Transverse colon (tissue), 4 donors: ENCODE measurements at regions not wholly inside any gene's neighbourhood (a gene's known extent, or its start where the extent isn't known, plus 50 kb on each side); places are given as distances from the start of the nearest gene placed in this dataset.
A peak's percentile ranks its signal among the peaks of the same experiment; 100 is the strongest.

Experiments
- DNase-seq: peaks from one replicate; pipeline ENCODE4 v3.0.0-alpha.2; 2019
- H3K27ac ChIP-seq, 4 donors: fragments of 200-600 bp; sonication (generic); 2 replicates each; pipeline ENCODE4 v1.5.1; 2016 to 2018; ENCODE audit warnings: inconsistent platforms in 4 of 4
- H3K27me3 ChIP-seq: fragments of 200-600 bp; sonication (generic); 2 replicates; pipeline ENCODE4 v1.5.1; 2017; ENCODE audit warnings: inconsistent platforms
- H3K36me3 ChIP-seq, 4 donors: fragments of 200-600 bp; sonication (generic); 2 replicates each; pipeline ENCODE4 v1.5.1; 2017 to 2019; ENCODE audit warnings: inconsistent platforms in 4 of 4
- H3K4me1 ChIP-seq, 4 donors: fragments of 200-600 bp; sonication (generic); 2 replicates each; pipeline ENCODE4 v1.5.1; 2017 to 2020; ENCODE audit warnings: inconsistent platforms in 4 of 4
- H3K4me3 ChIP-seq, 4 donors: fragments of 200-600 bp; sonication (generic); 1 replicate in 1 of 4; 2 replicates in 3 of 4; pipeline versions ENCODE4 v1.5.1 to v1.6.1; 2017 to 2019; ENCODE audit warnings: inconsistent platforms in 4 of 4
- H3K9me3 ChIP-seq, 2 donors: fragments of 200-600 bp; sonication (generic); 2 replicates each; pipeline ENCODE4 v1.5.1; 2017 to 2019; ENCODE audit warnings: inconsistent platforms in 2 of 2
- CTCF ChIP-seq, 5 experiments: fragments of 200-600 bp in 3 of 5; fragments of 450-650 bp in 2 of 5; sonication (generic) in 3 of 5; IDR thresholded peaks; 1 replicate in 2 of 5; 2 replicates in 3 of 5; pipeline ENCODE4 v1.5.1; 2016 to 2017; ENCODE audit warnings: antibody characterized with exemption in 5 of 5, inconsistent platforms in 3 of 5, mild to moderate bottlenecking in 2 of 5, moderate library complexity in 1 of 5
- EP300 ChIP-seq: sonication (generic); formaldehyde crosslinking; IDR thresholded peaks from one replicate; pipeline ENCODE4 v1.6.1; 2017; ENCODE audit warnings: antibody characterized with exemption, low read depth
- POLR2A ChIP-seq: fragments of 450-650 bp; IDR thresholded peaks from one replicate; pipeline ENCODE4 v1.6.1; 2016; ENCODE audit warnings: antibody characterized with exemption, mild to moderate bottlenecking, moderate library complexity
- POLR2AphosphoS5 ChIP-seq, 3 donors: sonication (generic); formaldehyde crosslinking; IDR thresholded peaks; one replicate each; pipeline ENCODE4 v1.6.1; 2016; ENCODE audit warnings: antibody characterized with exemption in 3 of 3
- WGBS, 2 donors: methylation state at CpG; one replicate each; pipeline ENCODE4 v1.1.5; 2018; ENCODE audit warnings: low coverage in 1 of 2; 5-methylcytosine and 5-hydroxymethylcytosine counted together
- in situ Hi-C, 4 donors: fragments of 200-750 bp; cut with MboI; loops; one replicate each; pipeline versions ENCODE4 v1.15.0 to v1.15.1; 2017; ENCODE audit warnings: low sequenced_read_pairs in 3 of 4, low pct_ligation_motif_present in 1 of 4, low pct_unique_long_range_greater_than_20kb in 1 of 4
- intact Hi-C: fragments of 100-400 bp; cut with DNase I; formaldehyde crosslinking; loops from one replicate; pipeline ENCODE4 v1.15.1; 2023; ENCODE audit warnings: low total_unique reads

- Histone ChIP-seq H3K27ac (no peak overlapping the region), H3K9me3 (no peaks in the 10 kb centered on the region), H3K27me3 (no peaks in the 10 kb centered on the region), H3K4me1 (no peaks in the 10 kb centered on the region), H3K4me3 (no peak overlapping the region), H3K36me3 (no peaks in the 10 kb centered on the region)
- no peak for DNase-seq
- in situ Hi-C loops (loop anchor here in 2 of 4 donors (25.0 kb wide), 1 partner anchor 292 kb away; no protein-coding TSS in a partner anchor), intact Hi-C loops (no loop called here)
- WGBS, 2 donors = 61 to 67% methylated on average over 2 of the region's 2 CpGs
- no peak for TF ChIP-seq CTCF (IDR thresholded peaks at IDR 0.05)
- TF ChIP-seq EP300 = no peak
- TF ChIP-seq POLR2AphosphoS5 (IDR thresholded peaks at IDR 0.05) = no peak
- no peak for TF ChIP-seq POLR2A
These were observed 111.1 kb downstream of the GRIN2B start for GRCh38 chr12:13870255-13870654.

- TF ChIP-seq POLR2AphosphoS5 (IDR thresholded peaks at IDR 0.05) (no peak), EP300 (no peak), CTCF (IDR thresholded peaks at IDR 0.05) (peak; percentile 81 to 87 (median 84)), POLR2A (no peak)
- DNase-seq = peak; percentile 82
- intact Hi-C loops = no loop called here
- Histone ChIP-seq H3K4me1 (no peaks in the 10 kb centered on the region), H3K36me3 (no peaks in the 10 kb centered on the region), H3K27ac (no peak overlapping the region), H3K27me3 (peaks cover 6% of the 10 kb centered on the region), H3K9me3 (no peaks in the 10 kb centered on the region), H3K4me3 (no peak overlapping the region)
- in situ Hi-C loops = loop anchor here (10.0 to 25.0 kb wide), 2 partner anchors 298 to 301 kb away; no protein-coding TSS in a partner anchor
- WGBS, 2 donors = 20 to 43% methylated on average over 3 to 9 of the region's 9 CpGs
These were observed 117.2 kb downstream of the GRIN2B start for GRCh38 chr12:13864081-13864673.

- Histone ChIP-seq H3K36me3 (no peaks in the 10 kb centered on the region), H3K9me3 (no peaks in the 10 kb centered on the region), H3K4me3 (no peak overlapping the region), H3K4me1 (no peaks in the 10 kb centered on the region), H3K27me3 (peaks cover 2% of the 10 kb centered on the region), H3K27ac (no peak overlapping the region)
- TF ChIP-seq POLR2AphosphoS5 (IDR thresholded peaks at IDR 0.05) = no peak
- intact Hi-C loops = loop anchor here (5.0 kb wide), 1 partner anchor 310 kb away; no protein-coding TSS in a partner anchor
- DNase-seq = no peak
- WGBS, 2 donors = 75 to 76% methylated on average over 5 of the region's 5 CpGs
- in situ Hi-C loops = loop anchor here in 2 of 4 donors (25.0 kb wide), 1 partner anchor 305 kb away; no protein-coding TSS in a partner anchor
These were observed 123.7 kb downstream of the GRIN2B start for GRCh38 chr12:13857750-13858149.

- in situ Hi-C loops (loop anchor here in 2 of 4 donors (25.0 kb wide), 1 partner anchor 309 kb away; no protein-coding TSS in a partner anchor), intact Hi-C loops (no loop called here)
- H3K27me3 ChIP-seq = no peaks in the 10 kb centered on the region
- DNase-seq = no peak
- TF ChIP-seq CTCF (IDR thresholded peaks at IDR 0.05) = no peak
- TF ChIP-seq EP300 = no peak
- no peak for TF ChIP-seq POLR2AphosphoS5 (IDR thresholded peaks at IDR 0.05)
- no peak for TF ChIP-seq POLR2A
- no peaks in the 10 kb centered on the region for H3K36me3 ChIP-seq
- no peak overlapping the region for H3K4me3 ChIP-seq
- no peaks in the 10 kb centered on the region for H3K9me3 ChIP-seq
- 94 to 100% methylated on average over 2 to 3 of the region's 3 CpGs for WGBS, 2 donors
- no peaks in the 10 kb centered on the region for H3K4me1 ChIP-seq
- no peak overlapping the region for H3K27ac ChIP-seq
These were observed 127.9 kb downstream of the GRIN2B start for GRCh38 chr12:13853471-13853870.
